Smooth muscle cell (in vitro differentiated cells): ENCODE measurements at regions not wholly inside any gene's neighbourhood (a gene's known extent, or its start where the extent isn't known, plus 50 kb on each side); places are given as distances from the start of the nearest gene placed in this dataset.
"Not testable (repeated sequence)": the region's sequence is repeated elsewhere in the genome, so short reads cannot be mapped to it uniquely, and the experiment has no call there.

Experiments used
- DNase-seq: peaks from one replicate; lab custom pipeline; 2025; ENCODE audit not compliant: unreplicated experiment; lab: John Stamatoyannopoulos, UW
- H2AFZ ChIP-seq: fragments of 200-600 bp; sonication (generic); 2 replicates; pipeline ENCODE4 v1.6.0; 2016; ENCODE audit warnings: antibody characterized with exemption, low read depth, mild to moderate bottlenecking
- H3F3A ChIP-seq: fragments of 200-600 bp; sonication (generic); 2 replicates; pipeline ENCODE4 v1.6.0; 2017; ENCODE audit warnings: antibody characterized with exemption, low read depth
- H3K27ac ChIP-seq: fragments of 200-600 bp; sonication (generic); 2 replicates; pipeline ENCODE4 v1.5.1; 2016; ENCODE audit warnings: low read depth, mild to moderate bottlenecking
- H3K27me3 ChIP-seq: fragments of 200-600 bp; sonication (generic); 2 replicates; pipeline ENCODE4 v1.6.1; 2016; ENCODE audit warnings: low read depth, mild to moderate bottlenecking
- H3K36me3 ChIP-seq: fragments of 200-600 bp; sonication (generic); 2 replicates; pipeline ENCODE4 v1.5.1; 2016; ENCODE audit warnings: low read depth
- H3K4me1 ChIP-seq: fragments of 200-600 bp; sonication (generic); 2 replicates; pipeline ENCODE4 v1.5.1; 2016; ENCODE audit warnings: low read depth
- H3K4me2 ChIP-seq: fragments of 200-600 bp; sonication (generic); 2 replicates; pipeline ENCODE4 v1.6.0; 2016; ENCODE audit warnings: mild to moderate bottlenecking
- H3K4me3 ChIP-seq: fragments of 200-600 bp; sonication (generic); 2 replicates; pipeline ENCODE4 v1.5.1; 2016; ENCODE audit warnings: mild to moderate bottlenecking
- H3K79me2 ChIP-seq: fragments of 200-600 bp; sonication (generic); 2 replicates; pipeline ENCODE4 v1.6.0; 2016; ENCODE audit warnings: low read depth, mild to moderate bottlenecking
- H3K9ac ChIP-seq: fragments of 200-600 bp; sonication (generic); 2 replicates; pipeline ENCODE4 v1.6.0; 2016; ENCODE audit warnings: low read depth
- H3K9me3 ChIP-seq: fragments of 200-600 bp; sonication (generic); replicated peaks from 2 replicates; pipeline ENCODE4 v1.5.1; 2016; ENCODE audit warnings: low read depth
- H4K20me1 ChIP-seq: fragments of 200-600 bp; sonication (generic); 2 replicates; pipeline ENCODE4 v1.6.0; 2016; ENCODE audit warnings: low read depth
- WGBS: methylation state at CpG from one replicate; pipeline ENCODE4 v1.1.7; 2016; ENCODE audit warnings: low lambda C conversion rate; 5-methylcytosine and 5-hydroxymethylcytosine counted together
- TF ChIP-seq, protein P1 (sequence below): fragments of 200-600 bp; sonication (generic); IDR thresholded peaks from 2 replicates; pipeline ENCODE4 v1.5.1; 2017; ENCODE audit warnings: borderline replicate concordance, mild to moderate bottlenecking, antibody characterized with exemption; ENCODE audit not compliant: insufficient read depth, poor library complexity, severe bottlenecking

DNA sequence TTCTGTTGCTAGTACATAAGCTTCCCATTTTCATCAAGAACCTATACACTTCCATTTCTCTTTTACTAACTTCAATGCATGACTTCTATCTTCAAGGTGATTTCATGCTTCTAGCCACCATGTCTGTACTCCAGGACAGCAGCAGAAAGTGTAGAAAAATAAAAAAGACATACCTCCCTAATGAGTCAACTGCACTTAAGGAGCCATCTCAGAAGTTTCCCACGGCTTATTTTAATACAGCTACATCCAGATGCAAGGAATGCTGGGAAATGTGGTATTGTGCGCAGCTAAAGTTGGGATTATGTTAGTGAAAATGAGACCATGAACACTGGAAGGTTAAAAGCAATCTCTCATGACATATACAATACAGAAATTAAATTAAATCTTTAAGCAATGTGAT, 264.7 kb upstream of the ZNF322 start:
- H3K4me3 ChIP-seq, H3K36me3 ChIP-seq, H4K20me1 ChIP-seq, H3K79me2 ChIP-seq, H3K27ac ChIP-seq, H3K9me3 ChIP-seq, H3K9ac ChIP-seq, H3K4me2 ChIP-seq, H3K27me3 ChIP-seq, H3F3A ChIP-seq, H3K4me1 ChIP-seq, H2AFZ ChIP-seq, DNase-seq: not testable (repeated sequence)
- 63% methylated on average over 2 of the region's 2 CpGs for WGBS

DNA sequence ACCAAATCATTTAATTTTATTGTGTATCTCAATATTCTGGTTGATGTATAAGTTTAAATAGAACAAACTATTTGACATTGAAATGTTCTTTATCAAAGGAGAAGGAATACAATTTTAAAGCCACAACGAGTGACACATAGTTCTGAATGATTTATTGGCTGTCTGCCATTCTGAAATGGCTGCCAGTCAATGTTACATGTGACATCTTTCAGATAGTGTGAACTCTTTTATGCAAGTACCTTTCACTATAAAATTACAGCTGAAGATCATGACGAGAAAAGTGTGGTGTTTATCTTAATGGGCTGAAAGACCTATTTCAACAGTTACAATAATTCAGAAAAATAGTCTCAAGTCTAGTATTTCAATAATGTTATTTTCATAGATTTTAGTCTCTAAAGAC, 268.6 kb upstream of the ZNF322 start:
- not testable (repeated sequence) for H3K27me3 ChIP-seq, H3K4me1 ChIP-seq, H4K20me1 ChIP-seq, H3K4me2 ChIP-seq, H3K27ac ChIP-seq, H3K79me2 ChIP-seq, H3K4me3 ChIP-seq, H3K36me3 ChIP-seq, H3K9me3 ChIP-seq, DNase-seq, H3K9ac ChIP-seq, H2AFZ ChIP-seq, H3F3A ChIP-seq
- 86% methylated on average over 1 of the region's 2 CpGs for WGBS

DNA sequence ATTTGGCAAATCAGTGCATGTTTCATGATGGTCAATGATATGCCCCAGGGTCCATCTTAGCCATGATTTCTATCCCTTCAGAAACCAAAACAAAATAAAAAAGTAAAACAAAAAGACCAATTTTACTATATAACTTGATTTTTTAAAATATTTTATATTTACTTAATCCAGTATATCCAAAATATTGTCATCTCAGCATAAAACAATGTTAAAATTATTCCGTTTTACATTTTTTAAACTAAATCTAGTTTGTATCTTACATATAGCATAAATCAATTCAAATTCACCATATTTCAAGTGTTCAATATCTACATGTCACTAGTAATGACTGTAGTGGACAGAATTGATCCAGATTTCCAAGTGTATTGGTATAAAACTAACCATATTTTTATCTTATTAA, 277.7 kb upstream of the ZNF322 start:
- H3K27me3 ChIP-seq, H2AFZ ChIP-seq, H3K27ac ChIP-seq, H3K4me1 ChIP-seq, H3K79me2 ChIP-seq, H3K36me3 ChIP-seq, H3K9ac ChIP-seq, H3K4me2 ChIP-seq, H4K20me1 ChIP-seq, H3K4me3 ChIP-seq, DNase-seq, H3K9me3 ChIP-seq, H3F3A ChIP-seq: not testable (repeated sequence)
- WGBS = 100% methylated on average over 1 of the region's 1 CpG

DNA sequence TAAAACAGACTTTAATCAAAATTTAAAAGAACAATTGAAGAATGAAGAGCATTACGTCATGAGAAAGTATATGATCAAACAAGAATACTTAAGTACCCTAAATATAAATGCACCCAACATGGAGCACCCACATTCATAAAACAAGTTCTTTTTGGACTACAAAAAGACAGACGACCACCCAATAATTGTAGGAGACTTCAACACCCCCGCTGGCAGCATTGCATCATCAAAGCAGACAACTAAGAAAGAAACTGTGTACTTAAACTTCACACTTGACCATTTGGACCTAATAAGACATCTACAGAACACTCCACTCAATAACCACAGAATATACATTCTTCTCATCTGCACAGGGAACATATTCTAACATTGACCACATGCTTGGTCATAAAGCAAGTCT, 291.7 kb upstream of the ZNF322 start:
- DNase-seq = not testable (repeated sequence)

DNA sequence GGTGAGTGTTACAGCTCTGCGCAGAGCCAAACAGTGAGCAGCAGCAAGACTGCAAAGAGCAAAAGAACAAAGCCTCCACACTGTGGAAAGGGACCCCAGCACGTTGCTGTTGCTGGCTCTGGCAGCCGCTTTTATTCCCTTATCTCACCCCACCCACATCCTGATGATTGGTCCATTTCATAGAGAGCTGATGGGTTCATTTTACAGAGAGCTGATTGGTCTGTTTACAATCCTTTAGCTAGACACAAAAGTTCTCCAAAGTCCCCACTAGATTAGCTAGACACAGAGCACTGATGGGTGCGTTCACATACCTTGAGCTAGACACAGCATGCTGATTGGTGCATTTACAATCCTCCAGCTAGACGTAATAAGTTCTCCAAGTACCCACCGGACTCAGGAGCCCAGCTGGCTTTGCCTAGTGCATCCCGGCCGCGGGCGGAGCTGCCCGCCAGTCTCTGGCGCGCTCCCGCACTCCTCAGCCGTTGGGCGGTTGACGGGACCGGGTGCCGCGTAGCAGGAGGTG, 291.4 kb upstream of the PRSS16 start:
- not testable (repeated sequence) for DNase-seq, H3K27me3 ChIP-seq, H3K4me1 ChIP-seq, H3K79me2 ChIP-seq, H3F3A ChIP-seq, H4K20me1 ChIP-seq, H3K9me3 ChIP-seq, H3K36me3 ChIP-seq, H3K9ac ChIP-seq
- Histone ChIP-seq H3K4me3 (peak overlapping the region; percentile 70), H3K4me2 (peak overlapping the region; percentile 90), H3K27ac (peak overlapping the region; percentile 34), H2AFZ (peak overlapping the region; percentile 75)
- WGBS = 0% methylated on average over 11 of the region's 20 CpGs

More for the DNA sequence above, 291.7 kb upstream of the ZNF322 start:
- H2AFZ ChIP-seq, H4K20me1 ChIP-seq, H3K4me2 ChIP-seq, H3K9me3 ChIP-seq, H3K27me3 ChIP-seq, H3K79me2 ChIP-seq, H3K9ac ChIP-seq, H3F3A ChIP-seq, H3K4me1 ChIP-seq, H3K4me3 ChIP-seq, H3K27ac ChIP-seq, H3K36me3 ChIP-seq: not testable (repeated sequence)
- 86% methylated on average over 3 of the region's 3 CpGs for WGBS

DNA sequence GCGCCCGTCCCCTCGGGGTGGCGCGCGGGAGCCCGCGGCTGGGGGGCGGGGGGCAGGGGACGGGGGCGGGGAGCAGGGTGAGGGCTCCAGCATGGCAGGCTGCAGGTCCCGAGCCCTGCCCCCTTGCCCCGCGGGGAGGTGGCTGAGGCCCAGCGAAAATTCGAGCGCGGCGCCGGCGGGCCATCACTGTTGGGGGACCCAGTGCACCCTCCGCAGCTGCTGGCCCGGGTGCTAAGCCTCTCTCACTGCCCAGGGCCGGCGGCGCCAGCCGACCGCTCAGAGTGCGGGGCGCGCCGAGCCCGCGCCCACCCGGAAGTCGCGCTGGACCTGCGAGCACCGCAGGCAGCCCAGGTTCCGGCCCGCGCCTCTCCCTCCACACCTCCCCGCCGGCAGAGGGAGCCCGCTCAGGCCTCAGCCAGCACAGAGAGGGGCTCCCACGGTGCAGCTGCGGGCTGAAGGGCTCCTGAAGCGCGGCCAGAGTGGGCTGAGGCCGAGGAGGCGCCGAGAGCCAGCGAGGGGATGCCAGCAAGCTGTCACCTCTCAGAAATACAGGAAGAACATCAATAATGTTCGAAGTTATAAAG, 290.8 kb upstream of the PRSS16 start:
- peak overlapping the region; percentile 70 for H3K4me3 ChIP-seq
- H3K79me2 ChIP-seq, H3K9me3 ChIP-seq, H3F3A ChIP-seq, H3K4me1 ChIP-seq, H3K36me3 ChIP-seq, DNase-seq, H3K27me3 ChIP-seq, H4K20me1 ChIP-seq: not testable (repeated sequence)
- H2AFZ ChIP-seq = peak overlapping the region; percentile 84
- peak overlapping the region; percentile 34 for H3K27ac ChIP-seq
- TF ChIP-seq, protein P1, sequence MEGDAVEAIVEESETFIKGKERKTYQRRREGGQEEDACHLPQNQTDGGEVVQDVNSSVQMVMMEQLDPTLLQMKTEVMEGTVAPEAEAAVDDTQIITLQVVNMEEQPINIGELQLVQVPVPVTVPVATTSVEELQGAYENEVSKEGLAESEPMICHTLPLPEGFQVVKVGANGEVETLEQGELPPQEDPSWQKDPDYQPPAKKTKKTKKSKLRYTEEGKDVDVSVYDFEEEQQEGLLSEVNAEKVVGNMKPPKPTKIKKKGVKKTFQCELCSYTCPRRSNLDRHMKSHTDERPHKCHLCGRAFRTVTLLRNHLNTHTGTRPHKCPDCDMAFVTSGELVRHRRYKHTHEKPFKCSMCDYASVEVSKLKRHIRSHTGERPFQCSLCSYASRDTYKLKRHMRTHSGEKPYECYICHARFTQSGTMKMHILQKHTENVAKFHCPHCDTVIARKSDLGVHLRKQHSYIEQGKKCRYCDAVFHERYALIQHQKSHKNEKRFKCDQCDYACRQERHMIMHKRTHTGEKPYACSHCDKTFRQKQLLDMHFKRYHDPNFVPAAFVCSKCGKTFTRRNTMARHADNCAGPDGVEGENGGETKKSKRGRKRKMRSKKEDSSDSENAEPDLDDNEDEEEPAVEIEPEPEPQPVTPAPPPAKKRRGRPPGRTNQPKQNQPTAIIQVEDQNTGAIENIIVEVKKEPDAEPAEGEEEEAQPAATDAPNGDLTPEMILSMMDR = peak; percentile 56
- peak overlapping the region; percentile 90 for H3K4me2 ChIP-seq
- under 1% methylated on average over 42 of the region's 54 CpGs for WGBS
- H3K9ac ChIP-seq = peak overlapping the region; percentile 60

DNA sequence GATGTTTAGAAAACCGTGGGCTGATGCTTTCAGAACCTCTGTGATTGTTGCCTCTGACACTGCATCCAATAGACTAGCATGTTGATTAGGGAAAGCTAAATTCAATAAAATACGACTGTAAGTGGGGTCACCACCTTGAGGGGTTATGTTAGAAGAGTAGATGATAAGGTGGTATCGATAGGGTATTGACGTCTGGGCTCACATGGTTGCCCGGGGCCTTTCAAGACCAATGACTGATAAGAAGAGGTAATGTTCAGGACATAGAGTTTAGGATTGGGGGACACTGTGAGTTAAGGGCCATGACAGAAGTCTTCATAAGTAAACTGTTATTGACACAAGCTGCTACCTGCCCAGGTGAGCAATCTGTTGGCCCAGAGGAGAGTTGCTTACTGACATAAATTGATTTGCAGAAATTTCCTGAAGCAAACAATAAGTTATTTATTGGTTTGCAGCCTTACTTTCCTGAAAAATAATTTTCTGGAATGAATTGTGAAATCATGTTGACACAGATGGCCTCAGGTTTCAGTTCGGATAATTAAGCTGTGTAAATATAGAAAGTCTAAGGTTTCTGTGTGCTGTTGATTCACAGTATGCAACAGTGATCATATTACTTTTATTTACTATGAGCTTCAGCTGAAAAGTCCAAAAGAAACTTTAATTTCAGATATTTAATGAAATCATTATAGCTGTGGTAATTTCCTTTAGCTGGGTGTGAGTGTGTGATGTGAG, 289.9 kb upstream of the PRSS16 start:
- peak overlapping the region; percentile 60 for H3K9ac ChIP-seq
- peak overlapping the region; percentile 70 for H3K4me3 ChIP-seq
- not testable (repeated sequence) for H3K4me1 ChIP-seq, H4K20me1 ChIP-seq, DNase-seq, H3K9me3 ChIP-seq, H3K79me2 ChIP-seq, H3F3A ChIP-seq, H3K36me3 ChIP-seq, H3K27me3 ChIP-seq
- 50% methylated on average over 6 of the region's 6 CpGs for WGBS
- H2AFZ ChIP-seq = peak overlapping the region; percentile 84
- H3K4me2 ChIP-seq = peak overlapping the region; percentile 90
- H3K27ac ChIP-seq = peak overlapping the region; percentile 34

DNA sequence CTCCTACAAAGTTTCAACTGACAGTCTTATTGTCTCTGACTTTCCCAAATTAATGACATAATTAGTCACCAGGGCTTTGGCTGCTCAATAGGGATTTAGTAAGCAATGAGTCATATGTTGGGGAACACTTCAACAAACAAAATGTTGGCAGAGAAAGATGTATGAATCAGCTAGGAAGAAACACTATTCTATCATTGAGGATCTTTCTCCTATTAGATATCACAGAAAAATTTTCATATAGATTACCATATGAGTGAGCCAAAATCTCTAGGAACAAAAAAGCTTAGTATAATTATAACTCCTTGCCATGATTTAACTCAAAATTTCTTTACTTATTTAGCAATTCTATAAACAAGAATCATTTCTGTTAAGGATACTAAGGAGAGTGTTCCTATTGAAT, 286.3 kb upstream of the PRSS16 start:
- not testable (repeated sequence) for H3K4me2 ChIP-seq, H3K79me2 ChIP-seq, H2AFZ ChIP-seq, H3K27ac ChIP-seq, H4K20me1 ChIP-seq, DNase-seq, H3K9ac ChIP-seq, H3K36me3 ChIP-seq, H3K4me3 ChIP-seq, H3K9me3 ChIP-seq, H3K4me1 ChIP-seq, H3K27me3 ChIP-seq, H3F3A ChIP-seq
